ENCODE measurements at regions not wholly inside any gene's neighbourhood (a gene's known extent, or its start where the extent isn't known, plus 50 kb on each side); places are given as distances from the start of the nearest gene placed in this dataset.
"Not testable (repeated sequence)": the region's sequence is repeated elsewhere in the genome, so short reads cannot be mapped to it uniquely, and the experiment has no call there.

DNA sequence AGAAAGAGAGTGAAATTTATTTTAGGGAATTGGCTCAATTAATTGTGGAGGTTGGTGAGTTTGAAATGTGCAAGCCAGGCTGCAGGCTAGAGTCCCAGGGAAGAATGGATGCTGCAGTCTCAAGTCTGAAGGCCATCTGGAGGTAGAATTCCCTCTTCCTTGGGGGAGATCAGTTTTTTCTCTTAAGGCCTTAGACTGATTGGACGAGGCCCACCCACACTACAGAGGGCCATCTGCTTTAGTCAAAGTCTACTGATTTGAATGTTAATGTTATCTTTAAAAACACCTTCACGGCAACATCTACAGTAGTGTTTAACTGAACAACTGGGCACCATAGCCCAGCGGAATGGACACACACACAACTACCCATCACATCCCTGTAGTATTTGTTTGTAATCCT lies 245.9 kb upstream of the IRF2BP2 start:
- no peak for DNase-seq

DNA sequence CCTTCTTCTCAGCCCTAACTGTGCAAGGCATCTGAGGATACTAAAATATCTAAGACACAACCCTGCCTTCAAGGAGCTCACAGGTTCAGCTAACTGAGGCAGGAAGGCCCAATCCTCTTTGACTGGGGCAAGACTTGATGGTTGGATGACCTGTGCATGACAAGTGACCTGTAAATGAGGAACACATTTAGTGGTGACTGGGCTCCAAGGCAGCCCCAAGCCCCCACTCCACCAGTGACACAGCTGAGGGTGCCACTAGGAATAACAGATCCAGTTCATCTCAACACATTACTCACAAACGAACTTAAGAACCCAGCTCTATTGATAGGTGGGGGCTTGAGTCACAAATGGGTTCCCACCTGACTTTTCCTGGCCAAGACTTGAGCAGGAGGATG lies 244.7 kb upstream of the IRF2BP2 start:
- no peak for DNase-seq

- DNase-seq, result no peak
These were observed 244.1 kb upstream of the IRF2BP2 start for GRCh38 chr1:234853906-234854644.

GRCh38 chr1:234852659-234853058 lies 242.7 kb upstream of the IRF2BP2 start:
- DNase-seq, result no peak

- no peak for DNase-seq
These were observed 241.8 kb upstream of the IRF2BP2 start for GRCh38 chr1:234851450-234852438.

DNA sequence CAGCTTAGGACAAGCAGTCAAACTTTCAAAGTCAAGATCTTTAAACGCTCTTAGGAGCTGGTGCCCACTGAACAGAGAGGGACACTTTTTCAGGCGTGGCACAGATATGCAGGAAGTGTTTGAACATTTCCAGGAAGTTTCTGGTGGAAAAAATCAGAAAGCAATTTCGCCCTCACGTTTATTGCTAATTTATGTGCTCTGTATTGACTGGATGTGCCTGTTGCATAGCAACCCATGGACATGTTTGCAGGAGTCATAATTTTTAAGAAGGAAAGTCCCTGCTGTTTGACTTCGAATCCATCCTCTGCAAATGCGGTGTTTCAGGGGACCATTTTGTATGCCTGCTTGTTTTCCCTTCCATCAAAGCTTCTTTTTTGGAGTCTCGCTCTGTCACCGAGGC lies 239.9 kb upstream of the IRF2BP2 start:
- DNase-seq, result no peak

- DNase-seq, result no peak
These were observed 239.1 kb upstream of the IRF2BP2 start for GRCh38 chr1:234848972-234849649.

DNA sequence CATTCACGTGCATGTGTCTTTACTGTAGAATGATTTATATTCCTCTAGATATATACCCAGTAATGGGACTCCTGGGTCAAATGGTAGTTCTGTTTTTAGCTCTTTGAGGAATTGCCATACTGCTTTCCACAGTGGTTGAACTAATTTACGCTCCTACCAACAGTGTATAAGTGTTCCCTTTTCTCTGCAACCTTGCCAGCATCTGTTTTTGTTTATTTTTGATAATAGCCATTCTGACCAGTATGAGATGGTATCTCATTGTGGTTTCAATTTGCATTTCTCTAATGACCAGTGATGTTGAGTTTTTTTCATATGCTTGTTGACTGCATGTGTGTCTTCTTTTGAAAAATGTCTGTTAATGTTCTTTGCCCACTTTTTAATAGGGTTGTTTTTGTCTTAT lies 236.8 kb upstream of the IRF2BP2 start:
- not testable (repeated sequence) for DNase-seq

GRCh38 chr1:234845836-234846235 lies 235.9 kb upstream of the IRF2BP2 start:
- DNase-seq, result no peak

GRCh38 chr1:234845097-234845660 lies 235.2 kb upstream of the IRF2BP2 start:
- DNase-seq, result no peak

- DNase-seq, result no peak
These were observed 234.6 kb upstream of the IRF2BP2 start for GRCh38 chr1:234844479-234845031.

DNA sequence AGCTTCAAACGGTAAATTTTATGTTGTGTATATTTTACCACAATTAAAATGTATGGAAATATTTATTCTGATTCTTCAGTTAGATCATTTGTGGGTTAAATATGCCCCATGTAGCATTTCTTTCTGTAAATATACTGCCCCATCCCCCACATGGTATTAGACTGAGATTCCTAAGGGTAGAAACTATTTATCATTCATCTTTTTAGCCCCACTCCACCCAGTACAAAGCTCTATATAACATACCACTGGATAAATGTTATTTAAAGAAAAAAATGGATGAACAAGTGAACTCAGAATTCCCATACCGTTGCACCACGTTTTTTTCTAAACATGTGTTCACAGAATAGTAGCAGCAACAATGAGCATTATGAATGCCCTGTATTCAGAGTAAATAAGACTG lies 234.0 kb upstream of the IRF2BP2 start:
- no peak for DNase-seq

GRCh38 chr1:234842726-234843641 lies 233.0 kb upstream of the IRF2BP2 start:
- DNase-seq, result no peak

GRCh38 chr1:234841710-234842231 lies 231.8 kb upstream of the IRF2BP2 start:
- DNase-seq, result no peak

DNA sequence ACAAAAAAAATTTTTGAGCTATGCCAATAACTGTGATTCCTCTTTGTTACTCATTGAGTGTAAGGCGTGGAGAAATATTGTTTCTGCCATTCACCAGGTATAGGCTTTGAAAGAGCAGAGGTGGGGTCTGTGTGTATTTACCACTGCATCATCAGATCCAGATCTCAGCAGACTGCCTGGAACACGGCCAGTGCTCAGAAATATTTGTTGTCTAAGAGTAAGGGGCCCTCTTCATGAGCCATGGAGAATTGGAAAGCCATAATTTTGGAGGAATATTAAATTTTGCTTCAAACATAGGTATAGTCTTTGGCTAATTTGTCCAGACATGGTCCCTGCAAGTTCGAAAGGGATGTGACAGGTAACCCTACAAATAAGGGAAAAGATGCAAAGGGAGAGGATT lies 231.3 kb upstream of the IRF2BP2 start:
- DNase-seq, result no peak

- DNase-seq, result no peak
These were observed 230.9 kb upstream of the IRF2BP2 start for GRCh38 chr1:234840843-234841242.

DNA sequence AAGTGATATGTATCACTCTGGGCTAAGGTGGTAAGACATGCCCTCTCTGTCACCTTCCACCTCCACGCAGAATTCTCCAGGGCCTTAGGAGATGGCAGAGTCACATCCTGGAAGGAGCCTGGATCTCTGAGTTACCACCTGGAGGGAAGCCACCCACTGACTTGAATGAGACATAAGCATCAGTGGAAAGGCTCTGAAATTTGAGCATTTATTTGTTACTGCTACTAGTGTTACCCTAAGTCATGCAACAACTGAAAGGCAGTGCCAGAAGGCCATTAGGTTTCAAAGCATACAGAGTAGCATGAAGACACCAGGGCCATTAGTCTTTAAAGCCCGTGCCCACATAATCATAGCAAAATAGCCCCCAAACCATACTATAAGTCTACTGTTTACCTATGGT lies 230.3 kb upstream of the IRF2BP2 start:
- no peak for DNase-seq

DNA sequence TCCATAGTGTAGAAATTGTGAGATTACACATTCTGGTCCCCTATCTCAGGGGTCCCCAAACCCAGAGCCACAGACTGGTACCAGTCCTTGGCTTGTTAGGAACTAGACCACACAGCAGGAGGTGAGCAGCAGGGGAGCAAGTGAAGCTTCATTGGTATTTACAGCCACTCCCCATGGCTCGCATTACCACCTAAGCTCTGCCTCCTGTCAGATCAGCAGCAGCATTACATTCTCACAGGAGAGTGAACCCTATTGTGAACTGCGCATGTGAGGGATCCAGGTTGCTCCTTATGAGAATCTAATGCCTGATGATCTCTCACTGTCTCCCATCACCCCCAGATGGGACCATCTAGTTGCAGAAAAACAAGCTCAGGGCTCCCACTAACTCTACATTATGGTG lies 229.7 kb upstream of the IRF2BP2 start:
- no peak for DNase-seq

DNA sequence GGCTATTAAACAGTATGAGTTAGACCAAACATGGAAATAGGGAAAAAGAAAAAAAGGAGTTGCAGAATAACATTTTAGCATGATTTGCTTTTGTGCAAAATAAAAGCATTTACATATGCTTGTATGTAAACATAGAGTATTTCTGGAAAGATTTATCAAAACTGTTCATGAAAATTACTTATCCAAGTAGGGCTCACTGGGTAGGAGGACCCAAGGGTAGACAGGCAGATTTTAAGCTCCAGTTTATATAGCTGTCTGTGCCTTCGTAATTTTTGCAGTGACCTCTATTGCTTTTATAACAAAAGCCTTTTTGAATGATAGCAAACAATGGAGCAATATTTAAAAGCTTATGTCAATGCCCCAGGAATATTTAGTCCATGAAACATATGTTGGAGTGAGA lies 228.8 kb upstream of the IRF2BP2 start:
- DNase-seq, result no peak

DNA sequence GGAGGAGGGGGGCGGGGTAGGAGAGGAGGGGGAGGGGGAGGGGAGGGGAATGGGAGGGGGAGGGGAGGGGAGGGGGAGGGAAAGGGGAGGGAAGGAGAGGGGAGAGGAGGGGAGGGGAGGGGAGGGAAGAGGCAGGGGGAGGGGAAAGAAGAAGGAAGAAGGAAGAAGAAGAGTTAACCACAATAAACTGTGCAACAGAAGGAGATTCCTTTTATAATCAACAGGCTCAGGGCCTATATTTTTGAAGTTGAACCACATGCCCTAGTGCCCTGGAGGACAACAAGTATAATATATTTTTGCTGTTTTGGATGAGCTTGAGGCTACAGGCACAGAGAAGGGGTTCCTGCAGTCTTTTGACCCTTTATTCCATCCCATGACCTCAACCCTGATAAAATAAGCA lies 228.2 kb upstream of the IRF2BP2 start:
- DNase-seq, result no peak

DNA sequence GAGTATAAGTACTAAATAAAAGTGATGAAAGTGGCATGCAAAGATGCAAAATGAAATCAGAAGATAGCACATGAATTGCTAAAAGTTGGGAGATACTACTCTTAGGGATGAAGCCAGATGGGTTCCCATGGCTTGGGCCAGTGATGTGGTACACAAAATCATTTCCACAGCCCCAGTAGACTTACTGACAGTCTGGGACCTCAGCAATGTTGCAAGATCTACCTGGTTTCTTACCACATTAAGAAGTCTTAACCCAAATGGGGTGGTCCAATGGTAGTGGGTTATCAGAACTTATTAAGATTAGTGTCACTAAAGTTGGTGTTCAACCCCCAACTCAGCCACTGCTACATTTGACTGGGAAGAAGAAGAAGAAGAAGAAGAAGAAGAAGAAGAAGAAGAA lies 227.7 kb upstream of the IRF2BP2 start:
- no peak for DNase-seq

All from effector CD8-positive, alpha-beta T cell (primary cell).